ENCODE measurements at regions not wholly inside any gene's neighbourhood (a gene's known extent, or its start where the extent isn't known, plus 50 kb on each side); places are given as distances from the start of the nearest gene placed in this dataset.

DNA sequence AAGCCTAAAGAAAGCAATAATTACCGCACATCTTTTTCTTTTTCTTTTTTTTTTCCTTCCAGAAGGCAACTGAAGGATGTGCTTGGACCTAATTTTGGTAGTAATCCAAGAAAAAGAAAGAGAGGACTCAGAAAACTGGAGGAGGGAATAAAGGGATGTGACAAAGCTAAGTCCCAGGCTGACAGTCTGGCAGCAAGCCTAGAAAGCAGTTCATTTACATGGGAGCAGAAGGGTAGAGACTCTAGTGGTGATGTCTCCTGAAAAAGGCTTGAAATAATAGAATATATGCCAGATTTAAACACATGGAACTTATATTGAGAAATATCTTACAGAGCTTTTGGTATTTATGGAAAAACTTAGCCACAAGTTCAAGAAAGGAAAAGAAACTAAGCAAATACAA lies 101.0 kb upstream of the SHISA6 start:
- no peak overlapping the region for H3K27ac ChIP-seq (ENCODE audit: control insufficient read depth, insufficient read depth)
- FAIRE-seq: no peak
- WGBS (ENCODE audit: insufficient coverage, insufficient replicate concordance, low lambda C conversion rate, missing lambda C conversion rate): 85% methylated on average over 1 of the region's 1 CpG
- no peak for DNase-seq (ENCODE audit: low read depth, low spot score)
- no TSS peak for BruUV-seq (replicated peaks)
- no peaks in the 10 kb centered on the region for H3K79me2 ChIP-seq (ENCODE audit: control insufficient read depth, insufficient read depth, low read length)
- intact Hi-C loops (cut with micrococcal nuclease; ENCODE audit: unreplicated experiment) (no loop called here), in situ Hi-C loops (cut with MboI) (loop anchor here (5.0 to 25.0 kb wide), 4 partner anchors 48 to 503 kb away; no protein-coding TSS in a partner anchor)
- no peaks in the 10 kb centered on the region for H3K36me3 ChIP-seq (ENCODE audit: control insufficient read depth in 2 of 2, insufficient read depth in 2 of 2, low read length in 1 of 2)
- H3K4me1 ChIP-seq (ENCODE audit: control insufficient read depth, insufficient read depth, low read length): no peaks in the 10 kb centered on the region
- no peak for ATAC-seq
- ChIA-PET RAD21 (ENCODE audit: unreplicated experiment) (no interaction called here), SMC1A (ENCODE audit: uncharacterized antibody, unreplicated experiment) (no interaction called here), POLR2A (no interaction called here), CTCF (no interaction called here)
- no peak for TF ChIP-seq ZNF592 (IDR thresholded peaks at IDR 0.05)
- no peaks in the 10 kb centered on the region for H4K20me1 ChIP-seq (ENCODE audit: control insufficient read depth, insufficient read depth)
- no peak overlapping the region for H3K9ac ChIP-seq (ENCODE audit: control insufficient read depth, insufficient read depth, low read length)
- H3K27me3 ChIP-seq (replicated peaks in 1 of 2; ENCODE audit: control insufficient read depth in 2 of 2, insufficient read depth in 2 of 2, low read length in 1 of 2): no peaks in the 10 kb centered on the region
- H3K4me3 ChIP-seq: no peak overlapping the region
- no peaks in the 10 kb centered on the region for H3K9me3 ChIP-seq (replicated peaks; ENCODE audit: control insufficient read depth, insufficient read depth, low read length)
- no peak overlapping the region for H2AFZ ChIP-seq (ENCODE audit: control insufficient read depth, low read depth, low read length)
- H3K4me2 ChIP-seq (ENCODE audit: control insufficient read depth, insufficient read depth): no peak overlapping the region

DNA sequence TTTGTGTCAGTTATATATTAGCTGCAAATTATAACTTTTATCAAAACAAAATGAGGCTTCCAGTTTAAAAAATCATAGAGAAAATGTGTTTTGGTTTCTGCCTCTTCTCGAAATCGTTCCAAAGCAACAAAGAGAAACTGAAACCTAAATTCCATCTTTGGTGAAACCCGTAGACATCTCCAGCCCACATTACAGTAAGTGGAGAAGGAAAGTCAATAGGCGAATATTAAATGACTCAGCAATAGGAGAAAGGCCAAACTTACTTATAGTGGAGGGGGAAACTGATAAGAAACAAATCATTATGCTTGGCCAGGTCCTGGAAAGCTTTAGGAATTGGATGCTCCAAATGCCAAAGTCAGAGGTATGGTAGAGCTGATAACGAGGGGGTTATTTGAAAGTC lies 103.0 kb upstream of the SHISA6 start:
- CTCF ChIA-PET: interaction anchor here (0.7 to 1.4 kb wide), 3 partner anchors 72 to 1370 kb away, joined by 3 to 5 read pairs (median 3); no protein-coding TSS in a partner anchor
- TF ChIP-seq ZSCAN29 (IDR thresholded peaks at IDR 0.05) (no peak), ATF3 (IDR thresholded peaks at IDR 0.05; ENCODE audit: borderline replicate concordance, extremely low read depth, low read depth, low read length) (no peak), BACH1 (IDR thresholded peaks at IDR 0.05; ENCODE audit: borderline replicate concordance) (no peak), KDM1A (IDR thresholded peaks at IDR 0.05; ENCODE audit: borderline replicate concordance) (no peak), GATAD2B (conservative IDR thresholded peaks at IDR 0.05; ENCODE audit: low read depth) (no peak), POU2F2 (IDR thresholded peaks at IDR 0.05; ENCODE audit: borderline replicate concordance, low read depth, low read length) (no peak), SUZ12 (IDR thresholded peaks at IDR 0.05; ENCODE audit: unreplicated experiment) (no peak), ZNF622 (IDR thresholded peaks at IDR 0.05) (no peak), PAX5 (IDR thresholded peaks at IDR 0.05; ENCODE audit: borderline replicate concordance, low read depth, low read length) (no peak), ZNF274 (IDR thresholded peaks at IDR 0.05; ENCODE audit: insufficient read depth, insufficient read length) (no peak), PML (IDR thresholded peaks at IDR 0.05; ENCODE audit: low read length) (no peak), NFIC (IDR thresholded peaks at IDR 0.05; ENCODE audit: low read depth, low read length) (no peak)

More for the DNA sequence above, 103.0 kb upstream of the SHISA6 start:
- Histone ChIP-seq H3K9me3 (replicated peaks; ENCODE audit: control insufficient read depth, insufficient read depth, low read length) (no peaks in the 10 kb centered on the region), H3K79me2 (ENCODE audit: control insufficient read depth, insufficient read depth, low read length) (no peaks in the 10 kb centered on the region), H3K27me3 (replicated peaks in 1 of 2; ENCODE audit: control insufficient read depth in 2 of 2, insufficient read depth in 2 of 2, low read length in 1 of 2) (no peaks in the 10 kb centered on the region), H3K27ac (ENCODE audit: control insufficient read depth, insufficient read depth) (no peak overlapping the region), H3K36me3 (ENCODE audit: control insufficient read depth in 2 of 2, insufficient read depth in 2 of 2, low read length in 1 of 2) (no peaks in the 10 kb centered on the region), H3K4me1 (ENCODE audit: control insufficient read depth, insufficient read depth, low read length) (no peaks in the 10 kb centered on the region), H3K4me2 (ENCODE audit: control insufficient read depth, insufficient read depth) (no peak overlapping the region), H3K9ac (ENCODE audit: control insufficient read depth, insufficient read depth, low read length) (no peak overlapping the region), H3K4me3 (no peak overlapping the region), H2AFZ (ENCODE audit: control insufficient read depth, low read depth, low read length) (no peak overlapping the region), H4K20me1 (ENCODE audit: control insufficient read depth, insufficient read depth) (no peaks in the 10 kb centered on the region)
- ATAC-seq (no peak), FAIRE-seq (no peak), DNase-seq (ENCODE audit: low read depth, low spot score) (no peak)
- ChIA-PET SMC1A (ENCODE audit: uncharacterized antibody, unreplicated experiment) (interaction anchor here (0.7 kb wide), 1 partner anchor 9 kb away, joined by 3 read pairs; no protein-coding TSS in a partner anchor), POLR2A (no interaction called here), RAD21 (ENCODE audit: unreplicated experiment) (no interaction called here)
- intact Hi-C loops (cut with micrococcal nuclease; ENCODE audit: unreplicated experiment) (no loop called here), in situ Hi-C loops (cut with MboI) (loop anchor here (25.0 kb wide), 2 partner anchors 201 to 501 kb away; no protein-coding TSS in a partner anchor)
- no TSS peak for BruUV-seq (replicated peaks)
- 9% methylated on average over 5 of the region's 5 CpGs for WGBS (ENCODE audit: insufficient coverage, insufficient replicate concordance, low lambda C conversion rate, missing lambda C conversion rate)
